K562 (cell line): ENCODE measurements at regions not wholly inside any gene's neighbourhood (a gene's known extent, or its start where the extent isn't known, plus 50 kb on each side); places are given as distances from the start of the nearest gene placed in this dataset.

Experiments
- ATAC-seq: fragments of 200-7000 bp; cut with Tn5 transposase; 3 replicates; pipeline ENCODE4 v1.9.1; 2020; ENCODE audit warnings: moderate library complexity
- BruUV-seq: library from RNA; stranded (reverse); fragments of 400-500 nt; replicated peaks from 2 replicates; lab custom pipeline; 2021; lab: Mats Ljungman, UMichigan
- CTCF ChIA-PET: fragments of 300-600 bp; formaldehyde crosslinking; extraction: SDS; loops from one replicate; lab custom pipeline; 2021; ENCODE audit warnings: low intra/inter-chr PET ratio; lab: Yijun Ruan, JAX
- POLR2A ChIA-PET: fragments of 300-600, 350-650 bp; sonication (Branson Sonifier 250); formaldehyde crosslinking; extraction: SDS; loops from one replicate; lab custom pipeline; 2021; ENCODE audit warnings: antibody characterized with exemption, inconsistent platforms; lab: Yijun Ruan, JAX
- DNase-seq, 4 experiments: peaks; one replicate each; pipeline versions ENCODE4 v3.0.0 to v3.0.0-alpha.2; 2011 to 2018; ENCODE audit warnings: low spot score in 3 of 4, mixed read lengths in 3 of 4; ENCODE audit errors: extremely low read depth in 1 of 4
- FAIRE-seq: peaks from 2 replicates; lab custom pipeline; 2011; peaks lifted over from hg19 to GRCh38; lab: Jason Lieb, UNC
- H2AFZ ChIP-seq: 2 replicates; pipeline ENCODE4 v1.6.0; 2011; ENCODE audit warnings: low read depth, low read length, control low read depth, inconsistent platforms
- H3K27ac ChIP-seq: fragments of 200-600 bp; 3 replicates; pipeline ENCODE4 v1.8.0; 2011; ENCODE audit warnings: low read depth, mild to moderate bottlenecking, control low read depth, inconsistent platforms, low read length, moderate library complexity, mixed read lengths; ENCODE audit errors: extremely low read depth
- H3K27me3 ChIP-seq, 2 experiments: fragments of 300-600 bp in 1 of 2; 2 replicates in 1 of 2; 3 replicates in 1 of 2; pipeline versions ENCODE4 v1.6.0 to v1.8.0; 2011; ENCODE audit warnings: inconsistent platforms in 2 of 2, low read length in 2 of 2, mild to moderate bottlenecking in 1 of 2, mixed read lengths in 1 of 2, moderate library complexity in 1 of 2; ENCODE audit not compliant: control insufficient read depth in 2 of 2, insufficient read depth in 2 of 2
- H3K36me3 ChIP-seq: fragments of 300-600 bp; 3 replicates; pipeline ENCODE4 v1.8.0; 2011; ENCODE audit warnings: mild to moderate bottlenecking, low read length, inconsistent platforms; ENCODE audit not compliant: control insufficient read depth, insufficient read depth
- H3K4me1 ChIP-seq, 2 experiments: fragments of 200-600 bp in 1 of 2; replicated peaks in 1 of 2; 2 replicates in 1 of 2; 3 replicates in 1 of 2; pipeline versions ENCODE4 v1.5.1 to v1.8.0; 2011; ENCODE audit warnings: inconsistent platforms in 2 of 2, low read length in 2 of 2, mild to moderate bottlenecking in 1 of 2, mixed read lengths in 1 of 2, moderate library complexity in 1 of 2; ENCODE audit not compliant: control insufficient read depth in 2 of 2, insufficient read depth in 2 of 2
- H3K4me2 ChIP-seq: 2 replicates; pipeline ENCODE4 v1.6.1; 2011; ENCODE audit warnings: low read length, control low read depth, inconsistent platforms, mixed read lengths; ENCODE audit not compliant: insufficient read depth
- H3K4me3 ChIP-seq: fragments of 200-600 bp; sonication (generic), shearing (Covaris generic); 2 replicates; pipeline ENCODE4 v1.5.1; 2016; ENCODE audit warnings: control low read depth, inconsistent platforms
- H3K79me2 ChIP-seq: fragments of 200-600 bp; 3 replicates; pipeline ENCODE4 v1.8.0; 2011; ENCODE audit warnings: low read length, inconsistent platforms; ENCODE audit not compliant: control insufficient read depth, insufficient read depth
- H3K9ac ChIP-seq, 2 experiments: 2 replicates each; pipeline versions ENCODE4 v1.6.0 to v1.6.1; 2011; ENCODE audit warnings: low read depth in 2 of 2, low read length in 2 of 2, control low read depth in 1 of 2, inconsistent platforms in 1 of 2, mild to moderate bottlenecking in 1 of 2, mixed read lengths in 1 of 2; ENCODE audit not compliant: insufficient read depth in 1 of 2
- H3K9me1 ChIP-seq: one replicate; pipeline ENCODE4 v1.6.0; 2011; ENCODE audit warnings: inconsistent platforms, mild to moderate bottlenecking, low read length, moderate library complexity; ENCODE audit not compliant: control insufficient read depth, insufficient read depth
- H3K9me3 ChIP-seq: replicated peaks from 2 replicates; pipeline ENCODE4 v1.5.1; 2011; ENCODE audit warnings: low read depth, low read length, inconsistent platforms; ENCODE audit not compliant: control insufficient read depth, insufficient read depth
- H4K20me1 ChIP-seq: replicated peaks from 2 replicates; pipeline ENCODE4 v1.6.1; 2011; ENCODE audit warnings: low read length, inconsistent platforms, mixed read lengths; ENCODE audit not compliant: control insufficient read depth, insufficient read depth
- EP300 ChIP-seq: IDR thresholded peaks from 2 replicates; pipeline ENCODE4 v1.6.1; 2012; ENCODE audit warnings: low read length, improper control_type of control experiment
- NR1H2 ChIP-seq: sonication (generic); formaldehyde crosslinking; IDR thresholded peaks from 2 replicates; pipeline ENCODE4 v1.4.0; 2020; ENCODE audit warnings: mild to moderate bottlenecking, missing genetic modification reagents
- PURB ChIP-seq: sonication (generic); formaldehyde crosslinking; IDR thresholded peaks from 2 replicates; pipeline ENCODE4 v1.9.0; 2021; ENCODE audit warnings: low read depth, mild to moderate bottlenecking, missing genetic modification reagents
- RNF2 ChIP-seq: sonication (generic); IDR thresholded peaks from 2 replicates; pipeline ENCODE4 v1.6.1; 2016
- SIN3A ChIP-seq, 2 experiments: fragments of 150-350 bp in 1 of 2; IDR thresholded peaks; 2 replicates each; pipeline ENCODE4 v1.6.1; 2011 to 2016; ENCODE audit warnings: borderline replicate concordance in 2 of 2, low read depth in 2 of 2, low read length in 2 of 2, mild to moderate bottlenecking in 2 of 2, moderate library complexity in 2 of 2; ENCODE audit not compliant: control insufficient read depth in 1 of 2
- SNAPC5 ChIP-seq: fragments of 250-450 bp; sonication (Bioruptor Pico); IDR thresholded peaks from 2 replicates; pipeline ENCODE4 v1.8.0; 2021; ENCODE audit warnings: moderate library complexity, mild to moderate bottlenecking, inconsistent platforms
- TBL1XR1 ChIP-seq, 2 experiments: IDR thresholded peaks; 2 replicates each; pipeline ENCODE4 v1.6.1; 2012; ENCODE audit warnings: improper control_type of control experiment in 2 of 2, low read length in 2 of 2, mild to moderate bottlenecking in 1 of 2
- TFAP4 ChIP-seq: sonication (generic); formaldehyde crosslinking; IDR thresholded peaks from 2 replicates; pipeline ENCODE4 v1.8.0; 2022; ENCODE audit warnings: missing genetic modification reagents, mild to moderate bottlenecking, moderate library complexity, borderline replicate concordance
- WHSC1 ChIP-seq: IDR thresholded peaks from one replicate; pipeline ENCODE4 v1.6.1; 2012; ENCODE audit warnings: low read length, control low read depth, inconsistent platforms
- YY1 ChIP-seq, 3 experiments: IDR thresholded peaks; 2 replicates each; pipeline ENCODE4 v1.6.1; 2011; ENCODE audit warnings: low read length in 2 of 3, mild to moderate bottlenecking in 2 of 3, moderate library complexity in 2 of 3, borderline replicate concordance in 1 of 3, control low read depth in 1 of 3, low read depth in 1 of 3; ENCODE audit not compliant: insufficient read depth in 3 of 3, insufficient replicate concordance in 2 of 3, control insufficient read depth in 1 of 3, insufficient read length in 1 of 3; ENCODE audit errors: extremely low read depth in 1 of 3
- ZNF318 ChIP-seq, 2 experiments: fragments of 450-650 bp; IDR thresholded peaks; 2 replicates each; pipeline ENCODE4 v1.6.1; 2016; ENCODE audit warnings: mild to moderate bottlenecking in 2 of 2, borderline replicate concordance in 1 of 2, low read depth in 1 of 2, moderate library complexity in 1 of 2
- ZNF830 ChIP-seq: fragments of 250-450 bp; sonication (Bioruptor Pico); IDR thresholded peaks from 2 replicates; pipeline ENCODE4 v1.5.0; 2021; ENCODE audit warnings: mild to moderate bottlenecking
- WGBS: fragments of 100-300 bp; shearing (Covaris generic); methylation state at CpG from one replicate; pipeline ENCODE4 v1.1.6; 2016; ENCODE audit warnings: low coverage, mixed read lengths; ENCODE audit not compliant: insufficient coverage; ENCODE audit errors: missing lambda C conversion rate; 5-methylcytosine and 5-hydroxymethylcytosine counted together
- in situ Hi-C: fragments of 300-500 bp; cut with MboI; formaldehyde crosslinking; loops from 4 replicates; pipeline ENCODE4 v1.15.0; 2018; ENCODE audit warnings: inconsistent platforms, mixed read lengths
- intact Hi-C: fragments of 100-400 bp; cut with micrococcal nuclease; formaldehyde crosslinking; loops from 2 replicates; pipeline ENCODE4 v1.14.2; 2022

GRCh38 chr19:28166025-28166424 lies 1046.9 kb downstream of the UQCRFS1 start:
- H3K4me3 ChIP-seq: no peak overlapping the region
- ATAC-seq: no peak
- POLR2A ChIA-PET: interaction anchor here (0.7 kb wide), 1 partner anchor 933 kb away, joined by 3 read pairs; no protein-coding TSS in a partner anchor
- H3K4me1 ChIP-seq: no peaks in the 10 kb centered on the region
- CTCF ChIA-PET: no interaction called here
- in situ Hi-C loops (no loop called here), intact Hi-C loops (no loop called here)
- no peak overlapping the region for H3K4me2 ChIP-seq
- H3K79me2 ChIP-seq: no peaks in the 10 kb centered on the region
- no peak overlapping the region for H3K27ac ChIP-seq
- H3K9me3 ChIP-seq: no peaks in the 10 kb centered on the region
- WGBS: 0% methylated on average over 8 of the region's 8 CpGs
- H3K9ac ChIP-seq: no peak overlapping the region
- DNase-seq: no peak
- no peak for FAIRE-seq
- no peaks in the 10 kb centered on the region for H4K20me1 ChIP-seq
- no peaks in the 10 kb centered on the region for H3K27me3 ChIP-seq
- no peaks in the 10 kb centered on the region for H3K9me1 ChIP-seq
- no peak overlapping the region for H2AFZ ChIP-seq
- H3K36me3 ChIP-seq: no peaks in the 10 kb centered on the region
- BruUV-seq: no TSS peak
- TF ChIP-seq RNF2: no peak
- TF ChIP-seq ZNF830 (CRISPR knock-in tag): no peak
- no peak for TF ChIP-seq SIN3A (IDR thresholded peaks at IDR 0.05; ENCODE audit: borderline replicate concordance in 2 of 2, control insufficient read depth in 1 of 2, low read depth in 2 of 2, low read length in 2 of 2)
- no peak for TF ChIP-seq TFAP4
- TF ChIP-seq TBL1XR1 (IDR thresholded peaks at IDR 0.05; ENCODE audit: low read length in 2 of 2): no peak
- TF ChIP-seq WHSC1: no peak
- TF ChIP-seq ZNF318 (IDR thresholded peaks at IDR 0.05; ENCODE audit: borderline replicate concordance in 1 of 2, low read depth in 1 of 2): no peak
- TF ChIP-seq NR1H2 (CRISPR knock-in tag): no peak
- TF ChIP-seq PURB: no peak
- no peak for TF ChIP-seq SNAPC5
- no peak for TF ChIP-seq EP300
- TF ChIP-seq YY1 (IDR thresholded peaks at IDR 0.05; ENCODE audit: borderline replicate concordance in 1 of 3, control insufficient read depth in 1 of 3, extremely low read depth in 1 of 3, insufficient read depth in 3 of 3, insufficient read length in 1 of 3, insufficient replicate concordance in 2 of 3, low read depth in 1 of 3, low read length in 2 of 3): no peak
